Stimulated activated CD8-positive, alpha-beta memory T cell treated with anti-CD3 and anti-CD28 coated beads, Interleukin-7, amount 100 ng/mL, for 24 hours (primary cell): ENCODE measurements at regions not wholly inside any gene's neighbourhood (a gene's known extent, or its start where the extent isn't known, plus 50 kb on each side); places are given as distances from the start of the nearest gene placed in this dataset.
"Not testable (repeated sequence)": the region's sequence is repeated elsewhere in the genome, so short reads cannot be mapped to it uniquely, and the experiment has no call there.

Experiments used
- DNase-seq: peaks from one replicate; pipeline ENCODE4 v3.0.0-alpha.2; 2020; ENCODE audit warnings: low read depth

DNA sequence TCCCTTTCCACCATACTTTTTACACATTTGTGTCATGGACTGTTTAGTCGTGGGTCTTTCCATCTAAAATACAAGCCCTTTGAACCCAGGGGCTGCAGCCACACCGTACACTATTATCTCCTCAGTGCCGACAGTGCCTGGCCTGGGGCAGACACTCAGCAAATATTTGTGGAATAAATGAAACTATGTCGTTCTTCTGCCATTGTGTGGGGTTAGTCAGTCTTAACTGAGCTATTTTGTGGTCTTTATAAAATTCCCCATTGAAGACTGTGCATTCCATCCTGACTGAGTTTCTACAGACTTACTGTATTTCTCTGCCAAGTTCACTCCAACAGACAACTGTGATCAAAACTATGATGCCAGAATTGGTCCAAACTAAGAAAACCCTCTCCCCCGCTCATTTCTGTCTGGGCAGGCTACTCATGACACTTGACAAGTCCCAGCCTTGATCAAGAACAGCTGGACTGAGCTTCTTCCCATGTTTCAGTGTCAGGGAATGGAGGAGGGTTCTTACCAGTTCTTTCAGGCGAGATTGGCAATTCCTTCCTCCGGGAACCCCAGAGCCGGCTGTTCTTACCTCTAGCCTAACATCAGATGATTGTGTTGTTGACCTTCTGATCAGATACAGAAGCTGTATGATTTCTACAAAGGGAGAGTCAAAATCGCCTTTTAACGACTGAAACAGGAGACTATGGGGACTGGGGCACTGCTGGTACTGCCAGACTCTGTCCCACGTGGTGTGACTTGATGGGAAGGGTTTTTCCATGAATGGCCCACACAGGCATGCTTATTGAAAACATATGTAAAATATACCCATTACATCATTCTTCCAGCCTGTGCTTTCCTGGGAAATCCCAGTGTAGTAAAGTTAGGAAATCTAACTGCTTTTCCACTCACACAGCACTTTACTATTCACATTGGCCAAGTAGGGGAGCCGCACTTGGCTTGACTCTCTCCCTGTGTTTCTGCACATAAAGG, 77.4 kb upstream of the NPAS2 start:
- no peak for DNase-seq

- DNase-seq: no peak
Measured at GRCh38 chr2:100743741-100744140, 76.2 kb upstream of the NPAS2 start.

DNA sequence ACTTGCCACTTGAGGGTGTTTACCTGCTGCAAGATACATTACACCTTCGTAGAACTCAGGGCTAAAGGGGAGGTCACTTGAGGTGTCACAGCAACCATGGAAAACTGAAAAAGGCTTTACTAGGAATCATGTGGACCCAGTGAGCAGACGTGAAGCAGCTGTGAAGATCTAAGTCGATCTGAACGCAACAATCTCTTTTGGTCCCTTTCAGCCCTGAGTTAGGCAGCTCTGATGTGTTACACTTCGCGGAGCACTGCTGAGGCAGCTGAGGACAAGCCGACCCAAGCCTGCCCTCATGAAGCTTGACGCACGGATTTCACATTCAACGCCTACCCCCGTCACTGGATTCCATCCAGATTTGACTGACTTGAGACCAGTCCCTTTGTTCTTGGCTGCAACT, 75.8 kb upstream of the NPAS2 start:
- no peak for DNase-seq

- no peak for DNase-seq
Measured at GRCh38 chr2:100744589-100744988, 75.3 kb upstream of the NPAS2 start.

DNA sequence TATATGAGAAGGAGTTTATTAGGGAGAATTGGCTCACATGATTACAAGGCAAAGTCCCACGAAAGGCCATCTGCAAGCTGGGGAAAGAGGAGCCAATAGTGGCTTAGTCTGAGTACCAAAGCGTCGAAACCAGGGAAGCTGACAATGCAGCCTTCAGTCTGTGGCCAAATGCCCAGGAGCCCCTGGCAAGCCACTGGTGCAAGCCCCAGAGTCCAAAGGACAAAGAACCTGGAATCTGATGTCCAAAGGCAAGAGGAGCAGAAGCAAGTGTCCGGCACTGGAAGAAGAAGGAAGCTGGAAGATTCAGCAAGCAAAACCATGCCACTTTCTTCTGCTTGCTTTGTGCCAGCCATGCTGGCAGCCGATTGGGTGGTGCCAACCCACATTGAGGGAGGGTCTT, 74.3 kb upstream of the NPAS2 start:
- DNase-seq: no peak

DNA sequence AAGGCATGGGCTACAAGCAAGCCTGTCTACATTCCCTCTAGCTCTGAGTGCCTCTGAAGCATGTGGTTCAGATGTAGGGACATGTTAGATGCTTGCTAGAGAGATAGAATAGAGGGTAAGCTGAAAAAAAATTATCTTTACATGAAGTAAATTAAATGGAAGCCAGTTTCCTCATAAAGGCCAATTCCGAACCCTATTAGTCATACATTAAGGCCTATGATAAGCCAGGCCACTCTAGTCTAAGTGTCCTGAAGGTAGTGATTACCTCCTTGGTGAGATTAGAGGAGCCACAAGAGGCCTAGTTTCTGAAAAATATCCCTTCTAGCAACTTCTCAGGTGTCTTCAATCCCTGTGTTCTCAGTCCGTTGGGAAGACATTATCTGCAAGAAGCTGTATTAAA, 72.4 kb upstream of the NPAS2 start:
- no peak for DNase-seq

GRCh38 chr2:100747996-100748615, 71.8 kb upstream of the NPAS2 start:
- DNase-seq: no peak

- no peak for DNase-seq
Measured at GRCh38 chr2:100748673-100749072, 71.3 kb upstream of the NPAS2 start.

GRCh38 chr2:100749771-100750542, 70.0 kb upstream of the NPAS2 start:
- DNase-seq: no peak

DNA sequence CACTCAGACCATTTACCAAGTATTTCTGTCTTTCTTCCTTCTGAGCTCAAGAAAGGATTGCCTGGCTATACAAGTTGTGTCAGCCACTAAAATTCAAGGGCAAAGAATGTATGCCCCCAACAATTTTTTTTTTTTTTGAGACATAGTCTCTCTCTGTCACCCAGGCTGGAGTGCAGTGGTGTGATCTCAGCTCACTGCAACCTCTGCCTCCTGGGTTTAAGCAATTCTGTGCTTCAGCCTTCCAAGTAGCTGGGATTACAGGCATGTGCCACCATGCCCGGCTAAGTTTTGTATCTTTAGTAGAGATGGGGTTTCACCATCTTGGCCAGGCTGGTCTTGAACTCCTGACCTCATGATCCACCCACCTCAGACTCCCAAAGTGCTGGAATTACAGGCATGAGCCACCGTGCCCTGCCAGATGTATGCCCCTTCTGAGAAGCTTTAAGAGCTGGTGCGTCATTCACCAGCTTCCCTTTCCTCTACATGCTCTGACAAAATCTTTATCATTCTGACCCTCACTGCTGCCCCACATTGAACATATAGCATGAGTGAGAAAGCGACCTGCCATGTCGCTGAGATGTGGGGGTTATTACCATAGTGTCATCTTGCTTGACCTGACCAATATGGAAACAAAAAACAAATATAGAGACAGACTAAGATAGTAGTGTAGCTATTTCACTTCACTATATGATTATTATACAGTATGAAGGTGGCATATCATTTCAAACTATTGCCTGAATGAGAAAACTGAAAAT, 67.9 kb upstream of the NPAS2 start:
- DNase-seq: not testable (repeated sequence)

DNA sequence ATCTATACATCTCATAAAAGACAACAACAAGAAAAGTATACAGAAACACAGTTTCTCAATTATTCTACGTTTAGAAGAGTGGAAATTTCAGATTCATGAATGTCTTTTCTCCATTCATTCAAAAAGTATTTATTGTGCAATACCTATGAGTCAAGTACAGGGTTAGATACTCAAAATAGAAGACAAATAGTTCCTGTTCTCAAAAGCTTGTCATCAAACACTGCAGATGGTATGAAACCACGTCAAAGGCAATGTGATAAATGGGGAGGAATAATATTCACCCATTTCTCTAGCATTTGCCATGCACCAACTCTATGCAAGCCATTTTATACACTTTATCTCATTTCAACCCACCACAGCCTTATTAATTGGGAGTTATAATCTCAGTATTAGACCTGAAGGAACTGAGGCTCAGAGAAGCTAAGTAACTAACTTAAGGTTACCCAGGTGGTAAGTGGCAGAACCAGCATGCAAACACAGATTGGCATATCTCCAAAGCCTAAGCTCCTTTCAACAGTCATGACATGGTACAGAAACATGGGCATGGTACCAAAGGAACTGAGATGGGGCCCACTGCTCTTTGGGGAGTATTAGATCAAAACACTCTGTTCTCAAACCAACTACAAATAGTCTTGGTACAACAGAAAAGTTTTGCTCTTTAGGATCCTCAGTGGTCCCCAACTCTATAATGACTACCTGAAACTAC, 67.2 kb upstream of the NPAS2 start:
- DNase-seq: no peak

DNA sequence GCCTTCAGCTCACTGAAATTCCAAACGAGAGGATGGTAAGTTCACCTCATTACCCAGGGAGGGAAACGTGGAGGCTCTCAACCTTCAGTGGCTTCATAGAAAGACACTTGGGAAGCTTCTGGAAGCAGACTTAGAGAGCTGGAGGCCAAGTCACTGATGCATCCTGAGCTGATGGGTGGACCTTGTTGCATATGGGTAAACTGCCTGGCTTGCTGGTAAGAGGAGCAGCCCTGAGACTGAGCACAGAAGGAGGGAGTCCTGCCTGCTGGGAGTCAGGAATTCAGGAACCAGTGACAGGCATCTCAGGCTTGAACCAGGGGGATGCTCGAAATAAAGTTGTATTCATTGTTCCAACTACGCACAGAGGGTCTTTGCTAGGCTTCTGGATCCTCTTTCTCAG, 66.5 kb upstream of the NPAS2 start:
- DNase-seq: no peak

GRCh38 chr2:100753881-100754280, 66.1 kb upstream of the NPAS2 start:
- no peak for DNase-seq

DNA sequence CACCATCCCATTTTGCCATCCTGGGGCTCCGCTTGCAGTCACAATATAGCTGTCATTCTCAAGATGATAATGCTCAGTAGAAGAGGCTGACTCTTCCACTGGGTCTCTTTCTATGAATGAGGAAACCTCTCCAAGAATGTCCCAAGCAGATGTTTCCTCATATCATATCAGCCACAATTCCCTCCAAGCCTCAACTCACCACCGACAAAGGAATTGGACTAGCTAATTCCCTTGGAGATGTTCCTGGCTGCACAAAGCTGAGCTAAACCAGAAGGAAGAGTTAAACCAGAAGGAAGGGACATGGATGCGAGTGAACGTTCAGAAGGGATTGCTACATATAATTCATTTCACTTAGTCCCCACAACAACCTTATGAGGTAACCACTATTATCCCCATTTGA, 65.0 kb upstream of the NPAS2 start:
- no peak for DNase-seq

GRCh38 chr2:100755441-100755840, 64.5 kb upstream of the NPAS2 start:
- DNase-seq: no peak

DNA sequence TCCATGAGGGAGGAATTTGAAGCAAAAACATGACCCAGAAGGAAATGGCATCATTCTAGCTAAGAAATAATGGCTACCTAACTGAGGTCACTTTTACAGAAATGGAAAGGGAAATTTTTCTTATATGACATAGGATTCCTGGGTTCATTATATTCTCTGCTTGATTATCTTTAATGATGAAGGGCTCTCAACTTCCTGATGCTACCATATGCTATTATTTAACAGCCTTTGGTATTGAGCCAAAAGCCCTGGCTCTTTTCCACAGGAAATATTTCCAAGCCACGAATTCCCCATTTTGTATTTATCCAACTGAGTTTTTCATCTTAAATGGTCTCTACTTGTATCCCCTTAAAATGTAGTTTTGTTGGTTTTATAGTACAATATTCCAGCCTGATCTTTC, 63.2 kb upstream of the NPAS2 start:
- no peak for DNase-seq

- no peak for DNase-seq
Measured at GRCh38 chr2:100757621-100758394, 62.1 kb upstream of the NPAS2 start.

GRCh38 chr2:100759901-100760300, 60.0 kb upstream of the NPAS2 start:
- DNase-seq: no peak

GRCh38 chr2:100761365-100761764, 58.6 kb upstream of the NPAS2 start:
- no peak for DNase-seq

DNA sequence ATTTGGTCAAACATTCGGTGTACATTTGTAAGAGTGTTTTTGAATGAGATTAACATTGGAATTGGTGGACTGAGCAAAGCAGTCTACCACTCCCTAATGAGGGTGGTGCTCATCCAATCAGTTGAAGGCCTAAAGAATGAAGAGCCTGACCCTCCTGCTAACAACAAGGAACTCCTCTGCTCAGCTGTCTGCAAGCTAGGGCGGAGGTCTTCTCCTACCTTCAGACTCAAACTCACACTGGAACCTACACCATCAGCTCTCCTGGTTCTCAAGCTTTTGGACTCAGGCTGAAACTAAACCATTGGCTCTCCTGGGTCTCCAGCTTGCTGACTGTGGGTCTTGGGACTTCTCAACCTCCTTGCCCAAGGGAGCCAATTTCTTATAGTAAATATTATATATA, 55.5 kb upstream of the NPAS2 start:
- DNase-seq: no peak

DNA sequence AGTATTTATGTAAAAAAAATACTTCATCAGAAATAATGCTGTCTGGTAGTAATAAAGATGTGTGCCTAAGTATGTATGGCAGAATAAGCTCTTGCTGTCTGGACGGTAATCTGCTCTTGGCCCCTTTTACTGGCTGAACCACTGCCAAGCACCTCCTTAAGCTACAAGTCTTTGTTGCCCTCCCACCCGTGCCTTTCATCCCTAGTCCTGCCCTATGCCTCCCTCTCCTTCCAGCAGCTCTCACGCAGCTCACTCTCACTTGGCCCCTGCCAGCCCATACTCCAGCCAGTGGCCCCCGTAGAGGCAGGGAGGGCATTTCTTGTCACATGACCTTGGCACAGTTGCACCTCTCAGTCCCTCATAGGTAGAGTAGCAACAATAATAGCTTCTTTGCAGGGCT, 54.5 kb upstream of the NPAS2 start:
- DNase-seq: no peak
